Coronary artery (tissue), 2 donors: ENCODE measurements at regions not wholly inside any gene's neighbourhood (a gene's known extent, or its start where the extent isn't known, plus 50 kb on each side); places are given as distances from the start of the nearest gene placed in this dataset.

Experiments used
- DNase-seq: peaks from one replicate; pipeline ENCODE4 v3.0.0-alpha.2; 2017; ENCODE audit warnings: low spot score
- H3K27ac ChIP-seq, 2 donors: fragments of 200-600 bp; sonication (generic); one replicate each; pipeline ENCODE4 v1.5.1; 2016 to 2019
- H3K4me3 ChIP-seq: fragments of 200-600 bp; sonication (generic); 2 replicates; pipeline ENCODE4 v1.5.1; 2016; ENCODE audit warnings: mild to moderate bottlenecking, moderate library complexity
- TF ChIP-seq, protein P1 (sequence below): fragments of 200-600 bp; sonication (generic); IDR thresholded peaks from one replicate; pipeline ENCODE4 v1.5.1; 2019; ENCODE audit warnings: antibody characterized with exemption

DNA sequence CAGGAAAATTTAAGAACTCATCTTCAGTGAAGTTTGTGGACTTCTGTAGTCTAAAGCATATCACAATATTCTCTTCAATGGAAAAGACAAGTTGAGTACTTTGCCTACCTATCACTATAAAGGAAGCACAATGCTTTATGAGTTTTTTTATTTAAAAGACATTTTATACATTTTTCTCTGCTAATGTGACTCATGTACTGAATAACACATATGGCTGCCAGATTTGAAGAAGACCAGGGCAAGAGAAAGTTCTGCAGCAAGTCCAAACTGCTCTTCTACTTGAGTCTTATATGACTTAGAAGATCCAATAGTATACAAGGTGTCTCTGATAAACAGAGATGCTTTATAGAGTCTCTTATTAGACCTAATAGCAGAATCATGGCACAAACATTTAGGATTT, 978.4 kb downstream of the TLE4 start:
- TF ChIP-seq, protein P1, sequence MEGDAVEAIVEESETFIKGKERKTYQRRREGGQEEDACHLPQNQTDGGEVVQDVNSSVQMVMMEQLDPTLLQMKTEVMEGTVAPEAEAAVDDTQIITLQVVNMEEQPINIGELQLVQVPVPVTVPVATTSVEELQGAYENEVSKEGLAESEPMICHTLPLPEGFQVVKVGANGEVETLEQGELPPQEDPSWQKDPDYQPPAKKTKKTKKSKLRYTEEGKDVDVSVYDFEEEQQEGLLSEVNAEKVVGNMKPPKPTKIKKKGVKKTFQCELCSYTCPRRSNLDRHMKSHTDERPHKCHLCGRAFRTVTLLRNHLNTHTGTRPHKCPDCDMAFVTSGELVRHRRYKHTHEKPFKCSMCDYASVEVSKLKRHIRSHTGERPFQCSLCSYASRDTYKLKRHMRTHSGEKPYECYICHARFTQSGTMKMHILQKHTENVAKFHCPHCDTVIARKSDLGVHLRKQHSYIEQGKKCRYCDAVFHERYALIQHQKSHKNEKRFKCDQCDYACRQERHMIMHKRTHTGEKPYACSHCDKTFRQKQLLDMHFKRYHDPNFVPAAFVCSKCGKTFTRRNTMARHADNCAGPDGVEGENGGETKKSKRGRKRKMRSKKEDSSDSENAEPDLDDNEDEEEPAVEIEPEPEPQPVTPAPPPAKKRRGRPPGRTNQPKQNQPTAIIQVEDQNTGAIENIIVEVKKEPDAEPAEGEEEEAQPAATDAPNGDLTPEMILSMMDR, result no peak
- Histone ChIP-seq H3K4me3 (no peak overlapping the region), H3K27ac (no peak overlapping the region)
- DNase-seq, result no peak

DNA sequence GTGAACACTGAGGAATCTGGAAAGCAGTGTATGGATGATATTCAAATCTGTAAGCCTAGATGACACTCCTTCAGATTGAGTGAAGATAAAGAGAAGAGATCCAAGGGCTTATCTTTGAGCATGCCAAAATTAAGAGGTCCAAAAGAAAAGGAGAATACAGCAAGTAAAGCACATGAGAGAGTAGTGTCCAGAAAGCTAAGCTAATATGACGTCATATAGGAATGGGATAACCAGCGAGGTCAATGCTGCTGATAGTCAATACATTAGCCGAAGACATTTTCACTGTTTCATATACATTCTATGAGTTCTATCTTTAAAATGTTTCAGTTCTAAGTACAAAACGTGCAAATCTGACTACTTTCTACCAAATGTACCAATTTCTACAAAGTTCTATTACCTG, 975.8 kb downstream of the TLE4 start:
- Histone ChIP-seq H3K4me3 (no peak overlapping the region), H3K27ac (no peak overlapping the region)
- DNase-seq, result no peak
- TF ChIP-seq, protein P1, result no peak

- Histone ChIP-seq H3K4me3 (no peak overlapping the region), H3K27ac (no peak overlapping the region)
- TF ChIP-seq, protein P1, result no peak
- DNase-seq, result no peak
Observed at GRCh38 chr9:80540387-80540786, 968.6 kb downstream of the TLE4 start.

DNA sequence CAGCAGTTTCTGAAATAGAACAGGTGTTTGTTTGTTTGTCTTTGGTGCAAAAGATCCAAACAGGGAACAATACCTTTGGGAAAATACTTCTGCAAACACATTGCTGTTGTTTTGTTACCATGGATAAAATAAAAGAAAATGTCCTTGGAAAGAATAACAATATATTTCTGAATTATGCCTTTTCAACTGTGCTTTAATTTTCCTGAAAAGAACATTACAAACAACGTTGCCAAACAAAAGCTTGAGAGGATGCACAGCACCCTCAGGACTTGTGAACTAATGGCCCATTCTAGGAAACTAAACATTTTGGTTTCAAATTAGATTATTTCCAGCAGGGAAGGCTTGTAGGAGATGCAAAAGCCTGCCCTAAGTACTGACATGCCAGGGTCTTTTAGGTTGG, 967.2 kb downstream of the TLE4 start:
- TF ChIP-seq, protein P1, result no peak
- Histone ChIP-seq H3K4me3 (no peak overlapping the region), H3K27ac (no peak overlapping the region)
- DNase-seq, result no peak

GRCh38 chr9:80522465-80522864, 950.7 kb downstream of the TLE4 start:
- TF ChIP-seq, protein P1, result no peak
- Histone ChIP-seq H3K4me3 (no peak overlapping the region), H3K27ac (no peak overlapping the region)
- DNase-seq, result no peak

DNA sequence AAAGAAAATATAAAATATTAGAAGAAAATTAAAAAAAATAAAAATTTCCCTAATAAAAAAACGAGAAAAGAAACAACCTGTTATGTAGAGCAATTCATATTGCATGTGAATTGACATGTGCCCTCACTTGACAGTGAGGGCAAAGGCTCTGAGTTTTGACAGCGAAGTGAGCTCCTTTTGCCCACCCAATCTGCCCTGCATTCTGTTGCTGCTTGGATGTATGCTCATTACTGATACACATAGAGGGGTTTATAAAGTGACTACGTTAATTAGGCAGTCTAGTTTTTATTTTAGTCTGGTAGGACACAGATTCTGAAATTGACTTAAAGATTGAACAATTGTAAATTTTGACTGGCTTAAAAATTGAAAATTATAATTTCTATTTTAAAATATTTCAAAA, 949.4 kb downstream of the TLE4 start:
- Histone ChIP-seq H3K27ac (no peak overlapping the region), H3K4me3 (no peak overlapping the region)
- DNase-seq, result no peak
- TF ChIP-seq, protein P1, result no peak

DNA sequence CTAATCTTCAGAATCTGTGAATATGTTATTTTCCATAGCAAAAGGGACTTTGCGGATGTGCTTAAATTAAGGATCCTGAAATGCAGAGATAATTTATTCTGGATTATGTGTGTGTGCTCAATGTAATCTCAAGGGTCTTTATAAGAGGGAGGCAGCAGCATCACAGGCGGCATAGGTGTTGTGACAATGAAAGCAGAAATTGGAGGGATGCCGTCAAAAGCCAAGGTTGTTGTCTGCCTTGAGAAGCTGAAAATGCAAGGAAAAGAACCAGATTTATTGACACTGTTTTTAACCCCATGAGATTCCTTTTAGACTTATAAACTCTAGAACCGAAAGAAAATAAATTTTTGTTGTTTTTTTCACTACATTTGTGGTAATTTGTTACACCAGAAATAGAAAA, 948.5 kb downstream of the TLE4 start:
- TF ChIP-seq, protein P1, result no peak
- no peak overlapping the region for H3K4me3 ChIP-seq
- DNase-seq, result no peak
- no peak overlapping the region for H3K27ac ChIP-seq
